Motor neuron (in vitro differentiated cells): ENCODE measurements at regions not wholly inside any gene's neighbourhood (a gene's known extent, or its start where the extent isn't known, plus 50 kb on each side); places are given as distances from the start of the nearest gene placed in this dataset.

Experiments used
- ATAC-seq, 8 experiments: fragments of 200-7000 bp; cut with Tn5 transposase; replicated peaks in 6 of 8; 2 replicates each; pipeline ENCODE4 v1.8.0; 2021; ENCODE audit warnings: mild to moderate bottlenecking in 8 of 8, moderate library complexity in 8 of 8
- H3K27ac ChIP-seq, 2 donors: fragments of 250-450 bp; sonication (Bioruptor Pico); 2 replicates each; pipeline ENCODE4 v1.9.0; 2021; ENCODE audit warnings: antibody characterized with exemption in 2 of 2, mild to moderate bottlenecking in 2 of 2, moderate library complexity in 1 of 2
- H3K4me1 ChIP-seq, 2 donors: fragments of 250-450 bp; sonication (Bioruptor Pico); replicated peaks in 1 of 2; 2 replicates each; pipeline ENCODE4 v1.6.1; 2021; ENCODE audit warnings: antibody characterized with exemption in 2 of 2, mild to moderate bottlenecking in 2 of 2, moderate library complexity in 1 of 2
- H3K4me3 ChIP-seq, 5 donors: fragments of 250-450 bp; sonication (Bioruptor Pico); 2 replicates each; pipeline ENCODE4 v1.9.0; 2021; ENCODE audit warnings: antibody characterized with exemption in 5 of 5, mild to moderate bottlenecking in 5 of 5, moderate library complexity in 4 of 5
- WGBS, 10 experiments: fragments of 450-650 bp; shearing (Covaris generic); methylation state at CpG; one replicate each; pipeline ENCODE4 v1.0.0; 2022; 5-methylcytosine and 5-hydroxymethylcytosine counted together
- in situ Hi-C, 9 experiments: fragments of 400-800 bp; cut with MboI; loops; one replicate each; pipeline ENCODE4 v1.15.0; 2021; ENCODE audit warnings: low sequenced_read_pairs in 9 of 9, low pct_unique_long_range_greater_than_20kb in 2 of 9; ENCODE audit not compliant: unreplicated experiment in 9 of 9

DNA sequence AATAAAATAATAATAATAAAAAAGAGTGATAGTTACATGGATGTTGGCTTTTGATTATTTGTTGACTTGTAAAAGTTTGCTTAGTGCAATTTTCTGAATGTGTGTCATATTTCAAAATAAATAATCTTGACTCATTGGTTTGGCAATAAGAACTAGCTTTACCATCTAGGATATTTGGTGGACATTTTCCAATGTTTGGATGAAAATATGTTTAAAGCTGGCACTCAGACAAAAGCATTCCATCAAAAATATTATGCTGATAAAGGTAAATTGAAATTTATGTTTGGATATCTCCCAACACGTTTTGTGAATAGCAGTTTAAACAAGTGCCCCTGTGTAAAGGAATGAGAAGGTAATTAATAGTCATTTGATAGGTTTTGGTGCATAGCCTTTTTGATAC, 62.5 kb upstream of the KCNMA1 start:
- in situ Hi-C loops, result no loop called here
- WGBS, 10 experiments, result 0 to 100% (median 63%) methylated on average over 1 of the region's 1 CpG; no CpG with 5 or more reads in 1 of the 10 experiments

DNA sequence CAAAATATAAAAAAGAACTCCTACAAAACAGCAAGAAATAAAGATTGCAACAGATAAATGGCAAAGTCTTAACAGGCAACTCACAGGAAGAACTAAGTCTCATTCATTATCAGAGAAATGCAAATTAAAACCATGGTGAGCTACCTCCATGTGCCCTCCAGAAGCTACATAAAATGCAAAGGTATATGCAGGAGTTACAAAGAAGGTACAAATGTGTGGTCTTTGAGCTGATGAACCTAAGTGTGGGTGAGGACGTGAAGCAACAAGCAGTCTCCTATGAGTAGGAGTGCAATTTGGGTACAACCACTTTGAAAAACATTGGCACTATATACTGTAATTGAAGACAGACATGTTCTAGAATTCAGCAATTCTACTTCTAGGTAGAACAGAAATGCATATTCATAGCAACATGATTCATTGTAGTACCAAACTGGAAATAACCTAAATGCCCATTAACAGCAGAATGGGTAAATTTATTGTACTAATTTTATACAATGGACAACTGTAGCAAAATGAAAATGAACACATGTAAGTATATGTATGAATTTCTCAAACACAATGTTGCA, 61.6 kb upstream of the KCNMA1 start:
- WGBS, 10 experiments, result 0 to 100% (median 43%) methylated on average over 1 of the region's 1 CpG; no CpG with 5 or more reads in 3 of the 10 experiments
- in situ Hi-C loops, result no loop called here
- Histone ChIP-seq H3K27ac (no peak overlapping the region), H3K4me1 (peaks cover 0 to 4% of the 10 kb centered on the region in 2 donors), H3K4me3 (no peak overlapping the region)
- ATAC-seq, result peak in 2 of 8 experiments; percentile 46 to 65

More for the DNA sequence above, 62.5 kb upstream of the KCNMA1 start:
- ATAC-seq, result no peak
- peaks cover 0 to 4% of the 10 kb centered on the region in 2 donors for H3K4me1 ChIP-seq
- H3K27ac ChIP-seq, result no peak overlapping the region
- no peak overlapping the region for H3K4me3 ChIP-seq

DNA sequence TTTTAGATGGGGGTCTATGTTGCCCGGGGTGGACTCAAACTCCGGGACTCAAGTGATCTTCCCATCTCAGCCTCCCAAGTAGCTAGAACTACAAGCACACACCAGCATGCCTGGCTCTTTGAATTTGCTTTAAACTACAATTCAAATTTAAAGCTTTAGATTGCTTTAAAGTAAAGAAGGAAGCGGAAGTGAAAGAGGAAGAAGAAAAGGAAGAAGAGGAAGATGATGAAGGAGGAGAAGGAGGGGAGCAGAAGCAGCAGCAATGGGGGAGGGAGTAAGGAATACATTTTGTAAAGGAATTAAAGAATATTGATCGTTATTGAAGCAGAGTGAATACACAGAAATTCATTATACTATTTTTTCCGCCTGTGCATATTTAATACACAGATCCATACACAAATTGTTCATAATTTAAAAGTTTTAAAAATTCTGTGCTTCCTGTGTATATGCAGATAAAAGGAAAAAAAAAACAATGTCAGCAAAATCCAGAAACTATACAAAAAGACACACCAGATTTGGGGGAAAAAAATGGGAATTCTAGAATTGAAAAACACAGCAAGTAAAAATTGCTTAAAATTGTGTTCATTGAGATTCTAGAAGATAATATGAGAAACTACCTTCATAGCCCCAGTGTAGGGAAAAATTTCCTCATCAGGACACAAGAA, 60.8 kb upstream of the KCNMA1 start:
- Histone ChIP-seq H3K4me1 (peaks cover 0 to 4% of the 10 kb centered on the region in 2 donors), H3K4me3 (no peak overlapping the region), H3K27ac (no peak overlapping the region)
- no peak for ATAC-seq
- in situ Hi-C loops, result no loop called here
- 57 to 98% (median 88%) methylated on average over 3 to 5 of the region's 5 CpGs for WGBS, 10 experiments

DNA sequence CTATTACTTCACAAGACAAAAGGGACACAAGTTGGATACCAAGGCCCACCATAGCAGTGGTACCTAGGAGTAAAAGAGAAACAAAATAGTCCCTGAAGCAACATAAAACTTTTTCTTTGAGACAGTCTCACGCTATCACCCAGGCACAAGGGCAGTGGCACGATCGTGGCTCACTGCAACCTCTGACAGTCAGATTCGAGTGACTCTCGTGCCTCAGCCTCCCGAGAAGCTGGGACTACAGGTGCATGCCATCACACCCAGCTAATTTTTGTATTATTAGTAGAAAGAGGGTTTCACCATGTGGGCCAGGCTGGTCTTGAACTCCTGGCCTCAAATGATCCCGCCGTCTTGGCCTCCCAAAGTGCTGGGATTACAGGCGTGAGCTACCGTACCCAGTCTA, 59.0 kb upstream of the KCNMA1 start:
- peaks cover 0 to 4% of the 10 kb centered on the region in 2 donors for H3K4me1 ChIP-seq
- no peak overlapping the region for H3K4me3 ChIP-seq
- H3K27ac ChIP-seq, result no peak overlapping the region
- in situ Hi-C loops, result no loop called here
- WGBS, 10 experiments, result 80 to 93% methylated on average over 1 to 7 of the region's 10 CpGs; no CpG with 5 or more reads in 8 of the 10 experiments
- ATAC-seq, result no peak

DNA sequence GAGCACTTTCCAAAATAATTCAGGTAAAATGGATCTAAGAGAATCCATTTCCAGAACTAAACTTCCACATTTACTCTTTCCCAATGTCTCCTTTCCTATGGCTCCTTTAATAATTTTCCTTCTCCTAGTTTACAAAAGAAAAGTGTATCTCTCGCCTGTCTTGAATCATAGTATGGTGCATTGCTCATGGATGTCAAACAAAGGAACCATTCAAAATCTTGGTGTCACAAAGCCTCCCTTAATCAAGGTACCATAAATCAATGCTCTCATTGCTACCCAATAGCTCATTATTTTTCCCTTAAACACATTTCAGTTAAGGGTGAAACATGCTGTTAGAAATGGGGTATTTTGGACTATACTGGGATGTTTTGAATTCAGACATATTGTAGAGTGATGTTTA, 57.6 kb upstream of the KCNMA1 start:
- WGBS, 10 experiments, result 14 to 100% (median 60%) methylated on average over 1 of the region's 1 CpG; no CpG with 5 or more reads in 3 of the 10 experiments
- in situ Hi-C loops, result no loop called here
- no peak for ATAC-seq
- no peak overlapping the region for H3K27ac ChIP-seq
- no peak overlapping the region for H3K4me3 ChIP-seq
- H3K4me1 ChIP-seq, result peaks cover 3 to 4% of the 10 kb centered on the region in 2 donors

DNA sequence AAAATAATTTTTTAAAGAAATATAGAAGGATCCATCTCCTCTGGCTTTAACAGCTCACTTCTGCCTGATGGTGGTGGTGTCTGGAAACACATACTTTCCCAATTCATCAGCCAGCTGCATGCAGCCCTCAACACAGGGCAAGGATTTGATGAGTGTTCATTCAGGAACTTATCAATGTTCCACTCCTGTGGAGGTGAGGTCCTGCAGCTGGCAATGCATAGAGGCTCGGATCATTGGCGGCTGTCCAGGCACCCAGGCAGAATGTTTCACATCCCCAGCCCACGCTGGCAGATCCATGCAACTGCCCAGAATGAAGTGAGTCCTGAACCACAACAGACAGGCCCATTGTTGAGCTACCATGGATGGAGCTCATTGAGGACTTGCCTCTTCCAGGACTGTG, 55.2 kb upstream of the KCNMA1 start:
- in situ Hi-C loops, result no loop called here
- H3K4me1 ChIP-seq, result peaks cover 6 to 8% of the 10 kb centered on the region in 2 donors
- no peak for ATAC-seq
- WGBS, 10 experiments, result 83 to 96% methylated on average over 2 to 3 of the region's 3 CpGs; no CpG with 5 or more reads in 8 of the 10 experiments
- no peak overlapping the region for H3K4me3 ChIP-seq
- H3K27ac ChIP-seq, result no peak overlapping the region

DNA sequence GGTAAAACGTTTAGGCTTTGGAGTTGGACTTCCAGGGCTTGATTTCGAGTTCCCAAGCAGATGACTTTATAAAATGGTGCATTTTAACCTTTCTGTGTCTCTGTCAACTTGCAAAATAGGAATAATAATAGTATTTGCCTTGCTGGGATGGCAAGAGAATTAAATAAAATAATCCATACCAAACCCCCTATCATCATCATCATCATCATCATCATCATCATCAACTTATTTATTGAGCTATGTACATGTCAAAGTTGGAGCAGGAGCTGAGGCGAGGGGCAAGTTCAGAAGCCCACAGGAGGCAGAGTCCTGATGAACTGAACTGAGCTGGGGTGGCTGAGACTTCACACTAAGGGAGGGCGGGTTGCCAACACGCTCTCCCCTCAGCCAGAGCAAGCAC, 51.7 kb upstream of the KCNMA1 start:
- WGBS, 10 experiments, result 0 to 100% (median 40%) methylated on average over 1 to 2 of the region's 5 CpGs; no CpG with 5 or more reads in 3 of the 10 experiments
- in situ Hi-C loops, result no loop called here
- Histone ChIP-seq H3K4me1 (peaks cover 6 to 8% of the 10 kb centered on the region in 2 donors), H3K27ac (no peak overlapping the region), H3K4me3 (no peak overlapping the region)
- ATAC-seq, result no peak

DNA sequence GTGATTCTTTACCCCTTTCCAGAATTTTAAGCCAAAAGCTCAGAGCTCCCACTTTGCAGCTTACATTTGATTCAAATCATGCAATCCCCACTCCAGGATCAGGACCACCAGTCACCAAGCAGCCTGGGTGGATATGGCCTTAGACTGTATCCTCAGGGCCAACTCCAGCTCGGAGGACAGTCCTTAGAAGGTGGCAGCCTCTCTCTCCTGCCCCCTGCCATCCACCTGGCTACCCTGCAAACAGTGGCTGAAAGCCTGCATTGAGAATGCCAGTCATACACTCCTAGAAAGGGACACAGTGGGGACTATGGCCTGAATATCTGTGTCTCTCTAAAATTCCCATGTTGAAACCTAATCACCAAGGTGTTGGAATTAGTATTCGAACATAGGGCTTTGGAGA, 50.0 kb upstream of the KCNMA1 start:
- WGBS, 10 experiments, result 0 to 100% (median 30%) methylated on average over 1 to 2 of the region's 2 CpGs; no CpG with 5 or more reads in 5 of the 10 experiments
- H3K27ac ChIP-seq, result no peak overlapping the region
- H3K4me1 ChIP-seq, result peaks cover 6 to 9% of the 10 kb centered on the region in 2 donors
- H3K4me3 ChIP-seq, result no peak overlapping the region
- in situ Hi-C loops, result no loop called here
- no peak for ATAC-seq
